ENCODE measurements at regions not wholly inside any gene's neighbourhood (a gene's known extent, or its start where the extent isn't known, plus 50 kb on each side); places are given as distances from the start of the nearest gene placed in this dataset.
"Not testable (repeated sequence)": the region's sequence is repeated elsewhere in the genome, so short reads cannot be mapped to it uniquely, and the experiment has no call there.

DNA sequence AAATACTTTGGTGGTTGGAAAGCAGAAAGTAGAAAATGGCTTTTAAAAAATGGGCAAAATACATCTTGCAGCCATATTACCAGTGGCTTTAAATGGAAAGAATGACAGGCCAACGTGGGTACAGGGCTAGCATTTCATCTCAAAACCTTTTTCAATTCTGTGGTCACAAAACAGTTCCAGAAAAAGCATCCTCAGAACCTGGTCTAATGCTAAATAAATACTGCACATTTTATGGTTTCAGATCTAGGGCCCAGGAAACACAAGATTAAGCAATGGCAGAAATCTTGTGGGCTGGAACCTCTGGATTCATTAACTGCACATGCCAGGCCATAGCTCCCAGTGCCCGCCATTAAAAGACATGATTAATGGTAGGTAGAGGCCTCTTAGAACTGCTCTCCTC lies 470.2 kb upstream of the RASGRP1 start:
- TF ChIP-seq, protein P1, sequence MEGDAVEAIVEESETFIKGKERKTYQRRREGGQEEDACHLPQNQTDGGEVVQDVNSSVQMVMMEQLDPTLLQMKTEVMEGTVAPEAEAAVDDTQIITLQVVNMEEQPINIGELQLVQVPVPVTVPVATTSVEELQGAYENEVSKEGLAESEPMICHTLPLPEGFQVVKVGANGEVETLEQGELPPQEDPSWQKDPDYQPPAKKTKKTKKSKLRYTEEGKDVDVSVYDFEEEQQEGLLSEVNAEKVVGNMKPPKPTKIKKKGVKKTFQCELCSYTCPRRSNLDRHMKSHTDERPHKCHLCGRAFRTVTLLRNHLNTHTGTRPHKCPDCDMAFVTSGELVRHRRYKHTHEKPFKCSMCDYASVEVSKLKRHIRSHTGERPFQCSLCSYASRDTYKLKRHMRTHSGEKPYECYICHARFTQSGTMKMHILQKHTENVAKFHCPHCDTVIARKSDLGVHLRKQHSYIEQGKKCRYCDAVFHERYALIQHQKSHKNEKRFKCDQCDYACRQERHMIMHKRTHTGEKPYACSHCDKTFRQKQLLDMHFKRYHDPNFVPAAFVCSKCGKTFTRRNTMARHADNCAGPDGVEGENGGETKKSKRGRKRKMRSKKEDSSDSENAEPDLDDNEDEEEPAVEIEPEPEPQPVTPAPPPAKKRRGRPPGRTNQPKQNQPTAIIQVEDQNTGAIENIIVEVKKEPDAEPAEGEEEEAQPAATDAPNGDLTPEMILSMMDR (IDR thresholded peaks at IDR 0.05; ENCODE audit: insufficient read depth, missing control alignments), result no peak
- no peak for DNase-seq (ENCODE audit: insufficient read length, low spot score)
- no peak for FAIRE-seq

DNA sequence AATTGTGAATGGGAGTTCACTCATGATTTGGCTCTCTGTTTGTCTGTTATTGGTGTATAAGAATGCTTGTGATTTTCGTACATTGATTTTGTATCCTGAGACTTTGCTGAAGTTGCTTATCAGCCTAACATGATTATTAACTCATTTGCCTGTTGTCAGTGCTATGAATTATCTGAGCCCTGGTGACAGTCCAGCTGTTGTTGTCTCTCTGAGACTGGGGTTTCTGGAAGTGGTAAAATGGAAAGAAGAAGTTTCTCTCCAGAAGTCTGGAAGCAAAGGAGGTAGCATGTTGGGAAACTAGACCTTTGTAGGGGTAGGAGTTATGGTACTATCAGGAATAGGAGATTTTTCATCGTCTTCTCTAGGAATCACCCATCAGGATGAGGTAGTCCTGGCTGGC lies 473.0 kb upstream of the RASGRP1 start:
- not testable (repeated sequence) for DNase-seq (ENCODE audit: insufficient read length, low spot score); FAIRE-seq

DNA sequence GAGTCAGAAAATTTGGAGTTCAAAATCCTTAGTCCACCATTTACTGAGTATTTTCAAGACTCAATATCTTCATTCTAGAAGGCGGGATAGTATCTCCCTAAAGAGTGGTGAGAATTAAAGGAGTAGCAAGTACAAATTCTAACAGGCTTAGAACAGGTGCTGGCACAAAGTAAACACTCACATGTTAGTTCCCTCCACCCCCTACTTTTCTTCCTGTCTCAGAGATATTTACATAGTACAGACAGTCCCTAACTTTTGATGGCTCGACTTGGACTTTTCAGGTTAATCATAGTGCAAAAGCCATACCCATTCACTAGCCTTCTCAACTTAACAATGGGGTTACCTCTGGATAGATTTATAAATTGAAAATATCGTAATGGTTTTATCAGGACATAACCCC lies 476.2 kb upstream of the RASGRP1 start:
- no peak for DNase-seq (ENCODE audit: insufficient read length, low spot score)

DNA sequence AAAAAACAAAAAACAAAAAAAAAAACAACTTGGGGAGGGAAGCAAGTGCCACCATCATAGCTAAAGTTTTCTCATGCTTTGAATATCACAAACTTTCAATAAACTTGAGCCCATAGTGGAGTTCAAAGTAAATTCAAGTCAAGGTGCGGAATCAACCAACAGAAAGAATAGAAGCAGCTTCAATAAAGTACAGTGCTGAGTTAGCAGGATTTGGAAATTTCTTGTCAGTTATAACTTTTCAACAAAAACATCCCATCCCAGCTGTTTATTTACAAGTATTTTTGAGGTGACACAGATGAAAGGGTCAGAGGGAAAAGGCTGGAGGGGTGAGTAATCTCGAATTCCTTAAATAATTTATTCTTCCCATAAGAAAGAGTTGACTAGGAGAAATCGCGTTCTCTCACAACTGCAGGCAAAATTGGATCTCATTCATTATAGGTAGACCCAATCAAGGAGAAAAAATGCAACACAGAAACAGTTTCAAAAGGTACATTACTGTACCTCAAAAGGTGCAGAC lies 477.4 kb upstream of the RASGRP1 start:
- TF ChIP-seq, protein P1 (IDR thresholded peaks at IDR 0.05; ENCODE audit: insufficient read depth, missing control alignments), result no peak
- FAIRE-seq (no peak), DNase-seq (ENCODE audit: insufficient read length, low spot score) (no peak)

More for the DNA sequence above, 476.2 kb upstream of the RASGRP1 start:
- TF ChIP-seq, protein P1 (IDR thresholded peaks at IDR 0.05; ENCODE audit: insufficient read depth, missing control alignments), result no peak
- no peak for FAIRE-seq

DNA sequence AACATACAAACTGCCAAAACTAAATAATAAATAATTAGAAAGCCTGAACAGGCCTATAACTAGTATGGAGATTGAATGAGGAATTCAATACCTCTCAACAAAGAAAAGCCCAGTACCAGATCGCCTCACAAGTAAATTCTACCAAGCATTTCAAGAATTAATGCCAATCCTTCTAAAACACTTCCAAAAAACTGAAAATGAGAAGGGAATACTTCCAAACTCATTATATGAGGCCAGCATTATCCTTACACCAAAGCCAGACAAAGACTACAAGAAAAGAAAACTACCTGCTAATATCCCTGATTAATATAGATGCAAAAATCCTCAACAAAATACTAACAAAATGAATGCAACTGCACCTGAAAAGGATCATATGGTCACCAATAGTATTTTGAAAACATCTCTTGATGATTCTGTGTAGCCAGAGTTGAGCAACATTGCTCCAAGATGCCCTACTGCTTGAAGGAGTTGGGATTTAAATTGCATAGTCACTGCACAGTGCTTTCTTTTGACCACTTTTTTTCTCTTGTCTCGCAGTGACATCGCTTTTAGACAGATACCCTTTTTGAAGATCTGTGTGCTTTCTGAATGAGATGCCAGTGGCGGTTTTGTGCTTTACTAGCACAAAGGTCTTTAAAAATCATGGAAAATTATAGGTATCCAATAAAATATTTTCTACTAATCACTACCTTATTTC lies 487.2 kb upstream of the RASGRP1 start:
- FAIRE-seq (no peak), DNase-seq (ENCODE audit: insufficient read length, low spot score) (no peak)
- TF ChIP-seq, protein P1 (IDR thresholded peaks at IDR 0.05; ENCODE audit: insufficient read depth, missing control alignments), result no peak

- FAIRE-seq, result no peak
- TF ChIP-seq, protein P1 (IDR thresholded peaks at IDR 0.05; ENCODE audit: insufficient read depth, missing control alignments), result no peak
- no peak for DNase-seq (ENCODE audit: insufficient read length, low spot score)
Observed at GRCh38 chr15:39052323-39052705, 487.7 kb upstream of the RASGRP1 start.

- FAIRE-seq (no peak), DNase-seq (ENCODE audit: insufficient read length, low spot score) (no peak)
- TF ChIP-seq, protein P1 (IDR thresholded peaks at IDR 0.05; ENCODE audit: insufficient read depth, missing control alignments), result no peak
Observed at GRCh38 chr15:39053480-39053879, 488.9 kb upstream of the RASGRP1 start.

All from D721Med (cell line).